Eye (tissue), 1 donor: ENCODE measurements at regions not wholly inside any gene's neighbourhood (a gene's known extent, or its start where the extent isn't known, plus 50 kb on each side); places are given as distances from the start of the nearest gene placed in this dataset.

ENCODE experiments used
- DNase-seq: peaks from one replicate; pipeline ENCODE4 v3.0.0-alpha.2; 2015

GRCh38 chr14:76669770-76670169 is 91.5 kb upstream of the VASH1 start:
- DNase-seq = no peak

DNA sequence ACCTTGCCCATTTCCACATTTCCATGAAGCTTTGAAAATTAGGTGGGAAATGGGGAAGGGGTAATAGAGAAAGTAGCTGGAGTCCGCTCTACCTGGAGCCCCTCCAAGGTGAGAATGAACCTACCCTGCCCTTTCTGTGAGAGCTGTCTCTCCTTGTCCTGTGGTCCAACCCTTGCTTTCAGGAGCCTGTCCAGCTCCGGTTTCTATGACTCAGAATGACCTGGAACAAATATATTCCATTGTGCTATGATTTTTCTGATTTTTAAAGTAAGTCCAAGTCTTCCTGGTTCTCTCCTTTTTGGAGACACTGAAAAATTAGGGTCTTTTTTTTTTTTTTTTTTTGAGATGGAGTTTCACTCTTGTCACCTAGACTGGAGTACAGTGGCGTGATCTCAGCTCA is 89.1 kb upstream of the VASH1 start:
- DNase-seq = no peak

DNA sequence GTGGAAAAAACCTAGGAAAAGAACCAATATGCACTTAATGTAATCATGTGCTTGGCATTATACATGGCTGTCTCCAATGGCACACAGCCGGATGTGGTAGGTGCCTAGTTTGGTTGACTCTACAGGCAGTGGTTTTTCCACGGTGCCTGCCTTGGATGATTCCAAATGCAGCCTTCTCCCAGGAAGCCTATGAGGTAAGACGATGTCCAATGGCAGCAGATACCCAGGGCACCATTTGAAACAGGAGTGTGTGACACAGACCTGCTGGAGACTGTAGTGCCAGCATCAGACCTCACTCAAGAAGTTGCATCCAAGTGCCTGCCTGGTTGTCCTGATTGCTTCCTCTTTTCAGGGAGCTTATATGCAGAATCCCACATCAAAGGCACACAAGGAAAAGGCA is 88.0 kb upstream of the VASH1 start:
- DNase-seq = no peak

- no peak for DNase-seq
Measured at GRCh38 chr14:76675046-76675445, 86.2 kb upstream of the VASH1 start.

DNA sequence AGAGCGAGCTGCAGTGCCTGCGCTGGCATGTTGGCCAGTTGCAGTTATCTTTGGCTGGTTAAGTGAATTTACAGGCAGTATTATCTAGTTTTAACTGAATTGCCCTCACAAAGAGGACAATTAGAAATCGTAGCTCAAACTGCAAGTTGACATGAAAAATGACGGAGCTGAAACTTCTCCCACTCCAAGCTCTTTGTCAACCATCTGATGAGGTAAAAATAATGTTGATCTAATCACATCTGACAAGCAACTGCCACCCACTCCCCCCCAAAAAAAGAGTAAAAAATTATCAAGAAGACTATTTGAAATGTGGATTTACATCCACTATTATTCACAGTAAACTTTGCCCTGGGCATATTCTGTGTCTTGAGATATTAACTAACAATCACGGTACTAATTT is 84.7 kb upstream of the VASH1 start:
- peak; percentile 18 for DNase-seq

GRCh38 chr14:76677534-76678145 is 83.6 kb upstream of the VASH1 start:
- DNase-seq = no peak

GRCh38 chr14:76678244-76678800 is 82.9 kb upstream of the VASH1 start:
- DNase-seq = no peak

DNA sequence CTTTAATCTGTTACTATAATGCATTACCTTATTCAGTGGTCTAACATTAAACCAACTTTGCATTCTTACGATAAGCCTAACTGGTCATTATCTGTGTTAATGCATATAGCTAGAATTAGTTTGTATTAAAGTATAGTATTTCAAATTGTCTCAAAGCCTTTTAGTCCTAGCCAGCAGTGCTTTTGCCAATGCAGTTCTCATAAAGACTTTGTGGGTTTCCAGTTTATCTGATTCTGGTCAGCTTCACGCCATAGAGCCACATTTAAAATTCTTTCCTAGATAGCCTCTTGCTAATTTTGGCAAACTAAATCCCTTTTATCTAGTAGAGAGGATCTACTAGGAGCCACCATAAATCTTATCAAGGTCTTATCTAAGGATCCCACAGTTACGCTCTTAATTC is 78.9 kb upstream of the VASH1 start:
- no peak for DNase-seq

GRCh38 chr14:76686646-76687045 is 74.6 kb upstream of the VASH1 start:
- no peak for DNase-seq

DNA sequence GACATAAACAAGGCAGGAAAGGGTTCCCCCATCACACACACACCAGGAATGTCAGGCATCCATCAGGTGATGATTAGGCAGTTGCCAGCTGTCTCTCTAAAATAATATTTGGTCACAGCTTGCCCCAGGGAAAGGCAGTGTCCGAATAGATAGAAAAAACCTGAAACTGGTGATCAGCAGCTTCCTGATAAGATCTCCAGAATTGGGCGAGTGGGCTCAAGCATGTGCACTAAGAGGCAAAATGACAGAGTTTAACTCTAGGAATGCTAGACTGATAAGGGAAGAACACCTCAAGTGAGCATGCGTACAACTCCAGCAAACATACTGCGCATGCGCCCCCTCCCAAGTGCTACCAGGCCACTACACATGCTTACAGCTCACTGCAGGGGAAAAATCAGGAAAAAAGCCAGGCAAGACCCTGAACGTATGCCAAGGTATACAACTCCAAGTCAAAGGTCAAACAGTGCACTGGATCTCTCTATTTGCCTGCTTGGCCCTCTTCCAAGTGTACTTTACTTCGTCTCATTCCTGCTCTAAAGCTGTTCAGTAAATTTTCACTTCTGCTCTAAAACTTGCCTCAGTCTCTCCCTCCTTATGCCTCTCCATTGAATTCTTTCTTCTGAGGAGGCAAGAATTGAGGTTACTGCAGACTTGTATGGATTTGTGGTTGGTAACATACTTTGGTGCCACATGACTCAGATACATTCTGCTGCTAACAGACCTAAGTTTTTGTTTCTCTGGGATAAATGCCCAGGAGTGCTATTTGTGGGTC is 73.5 kb upstream of the VASH1 start:
- DNase-seq = no peak

DNA sequence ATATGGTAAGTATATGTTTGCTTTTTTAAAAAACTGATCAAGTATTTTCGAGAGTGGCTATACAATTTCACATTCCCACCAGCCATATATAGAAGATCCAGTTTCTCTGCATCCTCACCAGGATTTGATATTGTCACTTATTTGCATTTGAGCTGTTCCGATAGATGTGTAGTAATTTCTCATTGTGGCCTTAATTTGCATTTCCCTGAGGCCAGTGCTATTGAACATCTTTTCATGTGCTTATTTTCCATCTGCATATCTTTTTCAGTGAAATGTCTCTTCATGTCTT is 72.9 kb upstream of the VASH1 start:
- no peak for DNase-seq

DNA sequence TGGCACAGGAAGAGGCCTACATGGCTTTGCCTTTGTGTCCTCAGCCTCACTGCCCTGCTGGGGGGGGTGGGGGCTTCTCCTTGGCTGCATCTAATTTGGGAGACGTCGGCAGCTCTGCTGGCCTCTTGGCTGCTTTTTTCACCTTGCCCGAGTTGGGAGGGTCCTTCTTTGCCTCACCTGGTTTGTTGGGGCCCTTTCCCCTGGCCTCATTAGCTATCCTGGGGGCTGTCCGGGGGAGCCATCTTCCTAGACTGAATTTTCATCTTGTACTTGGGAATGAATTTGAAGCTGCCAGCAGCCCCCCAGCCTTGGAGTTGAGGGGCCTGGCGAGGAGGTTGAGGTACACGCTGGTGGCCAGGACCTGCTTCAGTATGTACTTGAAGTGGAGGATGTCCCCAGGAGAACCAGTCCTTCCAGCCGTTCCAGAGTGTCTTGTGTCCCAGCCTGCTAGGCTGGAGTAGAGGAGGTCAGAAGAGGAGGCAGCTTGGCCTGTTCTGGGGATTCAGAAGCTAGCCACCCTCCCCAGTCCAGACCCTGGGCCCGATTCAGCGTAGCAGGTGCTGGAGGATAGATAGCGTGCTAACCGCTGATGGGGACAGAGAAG is 70.7 kb upstream of the VASH1 start:
- no peak for DNase-seq

DNA sequence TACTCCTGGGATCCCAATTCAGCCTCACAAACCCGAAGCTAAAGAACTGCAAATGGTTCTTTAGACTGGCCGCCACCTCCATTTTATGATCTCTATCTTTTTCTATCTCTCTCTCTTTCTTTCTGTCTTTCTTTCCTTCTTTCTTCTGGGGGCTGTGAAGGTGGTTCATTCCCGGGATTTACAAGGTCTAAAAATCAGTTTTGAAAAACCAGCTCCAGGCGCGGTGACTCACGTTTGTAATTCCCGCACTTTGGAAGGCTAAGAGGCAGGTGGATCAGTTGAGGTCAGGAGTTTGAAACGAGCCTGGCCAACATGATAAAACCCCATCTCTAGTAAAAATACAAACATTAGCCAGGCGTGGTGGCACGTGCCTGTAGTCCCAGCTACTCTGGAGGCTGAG is 67.2 kb upstream of the VASH1 start:
- no peak for DNase-seq

DNA sequence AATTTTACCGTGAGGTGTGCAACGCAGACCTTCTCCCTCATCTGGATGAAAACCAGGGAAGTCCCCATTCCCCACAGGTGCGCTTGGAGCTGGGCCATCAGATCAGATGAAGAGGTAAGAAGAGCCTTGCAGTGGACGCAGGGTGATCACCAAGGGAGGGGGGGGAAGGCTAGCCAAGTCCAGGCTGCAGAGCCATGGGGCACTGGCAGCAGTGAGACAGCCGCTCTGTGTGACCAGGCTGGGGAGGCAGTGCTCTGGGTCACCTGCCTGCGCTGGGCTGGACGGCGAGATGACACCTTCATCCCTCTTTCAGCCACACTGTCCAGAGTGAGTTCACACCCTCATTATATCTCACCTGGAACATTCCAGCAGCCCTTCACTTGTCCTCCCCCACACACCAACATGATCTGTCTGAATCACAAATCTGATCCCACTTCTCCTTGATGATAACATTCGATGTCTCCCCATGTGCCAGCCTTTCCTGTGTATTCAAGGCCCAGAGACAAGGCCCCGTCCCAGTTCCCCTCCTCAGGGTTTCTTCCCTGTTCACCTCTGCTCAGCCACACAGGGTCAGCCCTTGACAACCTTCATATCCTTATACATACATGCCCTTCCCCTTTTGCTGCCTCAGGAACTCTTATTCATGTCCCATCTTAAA is 65.9 kb upstream of the VASH1 start:
- no peak for DNase-seq

- no peak for DNase-seq
Measured at GRCh38 chr14:76696361-76696760, 64.9 kb upstream of the VASH1 start.

- DNase-seq = no peak
Measured at GRCh38 chr14:76696791-76697190, 64.5 kb upstream of the VASH1 start.

DNA sequence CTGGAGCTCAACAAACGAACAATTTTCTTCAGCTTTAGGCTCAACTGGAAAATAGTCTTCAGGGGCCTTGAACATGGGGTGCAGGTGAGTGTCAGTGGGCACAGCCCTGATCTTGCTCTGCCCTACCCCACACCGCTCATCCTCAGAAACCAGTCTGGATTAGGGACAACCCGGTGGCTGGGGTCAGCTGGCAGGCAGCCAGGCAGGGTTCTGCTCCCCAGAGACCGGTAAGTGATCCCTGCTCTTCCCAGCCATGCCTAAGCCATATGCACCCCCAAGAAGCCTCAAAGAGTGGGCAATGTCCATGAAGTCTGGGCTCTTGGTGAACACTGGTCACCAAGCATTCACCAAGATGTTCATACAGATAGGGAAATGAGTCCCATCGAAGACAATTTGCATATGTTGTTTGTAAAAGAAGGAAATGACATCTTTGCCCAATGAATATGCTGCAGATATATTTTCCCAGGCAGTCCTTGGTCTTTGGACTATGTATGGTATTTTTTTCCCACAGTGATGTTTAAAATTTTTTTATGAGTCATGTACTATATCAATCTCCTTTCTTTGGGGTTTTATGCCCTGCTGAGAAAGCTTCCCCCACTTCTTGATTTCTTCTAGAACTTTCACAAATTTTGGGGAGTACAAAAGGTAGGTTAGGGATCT is 63.9 kb upstream of the VASH1 start:
- DNase-seq = no peak

DNA sequence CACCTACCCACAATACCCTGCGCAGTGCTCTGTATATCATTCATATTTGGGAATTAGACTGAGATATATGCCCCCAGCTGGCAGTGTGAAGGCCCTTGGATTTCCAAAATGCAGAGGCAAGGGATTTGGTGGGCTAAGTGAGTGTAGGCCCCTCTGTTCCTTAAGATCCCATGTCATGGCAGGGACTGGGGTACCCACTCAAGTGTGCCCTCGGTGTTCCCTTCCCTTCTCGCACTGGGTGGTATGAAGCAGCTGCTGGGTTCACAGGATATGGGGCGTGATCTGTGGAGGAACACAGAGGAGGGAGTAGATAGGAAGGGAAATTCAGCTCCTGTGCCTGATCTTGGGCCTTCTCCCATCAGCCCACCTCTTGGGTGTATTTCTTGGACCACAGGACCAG is 63.1 kb upstream of the VASH1 start:
- no peak for DNase-seq

DNA sequence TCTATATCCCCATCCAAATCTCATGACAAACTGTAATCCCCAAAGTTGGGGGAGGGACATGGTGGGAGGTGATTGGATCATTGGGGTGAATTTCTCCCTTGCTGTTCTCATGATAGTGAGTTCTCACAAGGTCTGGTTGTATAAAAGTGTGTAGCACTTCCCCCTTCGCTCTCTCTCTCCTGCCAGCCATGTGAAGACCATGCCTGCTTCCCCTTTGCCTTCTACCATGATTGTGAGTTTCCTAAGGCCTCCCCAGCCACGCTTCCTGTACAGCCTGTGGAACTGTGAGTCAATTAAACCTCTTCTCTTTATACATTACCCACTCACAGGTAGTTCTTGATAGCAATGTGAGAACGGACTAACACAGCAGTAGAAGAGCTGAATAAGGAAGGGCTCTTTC is 62.6 kb upstream of the VASH1 start:
- no peak for DNase-seq

- DNase-seq = no peak
Measured at GRCh38 chr14:76699209-76699938, 61.9 kb upstream of the VASH1 start.

DNA sequence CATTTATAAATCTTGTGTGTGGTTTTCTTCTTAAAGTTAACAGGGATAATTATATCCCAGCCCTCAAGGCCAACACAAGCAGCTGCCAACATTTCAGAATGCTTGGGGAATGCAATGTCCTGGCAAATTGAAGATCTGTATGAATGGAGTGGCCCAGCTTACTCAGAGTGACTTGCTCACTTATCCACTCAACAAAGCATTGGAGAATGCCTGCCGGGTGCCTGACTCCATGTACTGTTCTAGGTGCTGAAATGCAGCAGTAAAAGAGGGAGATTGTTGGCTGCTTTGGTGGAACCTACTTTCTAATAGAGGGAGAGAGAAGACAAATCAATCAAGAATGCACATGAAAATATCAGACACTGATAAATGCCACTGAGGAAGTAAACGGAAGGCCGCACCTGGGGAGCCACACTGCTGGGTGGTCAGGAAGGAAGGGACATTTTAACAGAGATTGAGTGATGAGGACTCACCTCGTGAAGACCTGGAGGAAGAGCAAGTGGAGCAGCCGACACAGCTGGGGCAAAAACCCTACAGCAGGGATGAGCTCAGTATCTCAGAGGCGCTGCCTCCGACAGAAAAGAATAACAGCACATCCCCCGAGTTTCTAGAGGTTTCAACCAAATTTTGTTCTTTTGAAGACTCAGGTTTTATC is 61.2 kb upstream of the VASH1 start:
- DNase-seq = no peak

DNA sequence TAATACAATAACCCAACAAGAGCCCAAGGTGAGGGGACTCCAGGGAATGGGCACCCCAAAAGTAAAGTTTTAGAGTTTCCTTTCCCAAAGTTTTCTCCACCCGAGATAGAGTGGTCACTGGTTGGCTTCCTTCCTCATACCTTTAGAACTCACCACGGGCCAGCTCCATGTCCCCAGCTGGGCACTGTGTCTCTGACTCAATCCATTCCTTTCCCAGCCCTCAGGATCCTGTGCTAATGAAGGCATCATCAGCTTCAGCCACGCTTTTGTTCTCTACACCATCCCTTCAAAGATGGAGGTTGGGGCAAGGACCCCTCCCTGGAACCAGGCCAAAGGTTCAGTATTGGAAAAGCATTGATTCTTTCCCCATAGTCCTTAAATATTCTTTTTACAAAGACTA is 59.8 kb upstream of the VASH1 start:
- DNase-seq = no peak
